Right lung (tissue), 2 donors: ENCODE measurements at regions not wholly inside any gene's neighbourhood (a gene's known extent, or its start where the extent isn't known, plus 50 kb on each side); places are given as distances from the start of the nearest gene placed in this dataset.

ENCODE experiments used
- DNase-seq, 2 donors: peaks; one replicate each; pipeline ENCODE4 v3.0.0-alpha.2; 2013

- DNase-seq: no peak
Observed at GRCh38 chr21:16911166-16911607, 601.7 kb upstream of the CXADR start.

DNA sequence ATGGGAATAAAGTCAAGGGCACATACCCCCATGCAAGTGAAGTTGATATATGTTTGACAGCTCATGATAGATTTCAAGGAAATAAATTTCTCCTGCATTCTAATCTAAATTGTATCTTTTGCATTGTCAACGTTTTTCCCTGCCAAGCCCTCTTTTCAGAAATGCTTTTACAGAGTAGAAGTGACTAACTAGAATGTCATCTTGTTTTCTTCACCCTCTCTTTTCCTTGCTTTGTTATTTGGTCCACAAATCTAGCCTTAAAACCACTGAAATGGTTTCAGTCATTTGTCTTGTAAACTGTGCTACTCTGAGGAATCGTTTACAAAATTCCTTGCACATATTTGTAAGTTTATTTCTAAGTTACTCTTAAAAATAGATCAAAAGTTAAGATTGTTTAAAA is 600.8 kb upstream of the CXADR start:
- no peak for DNase-seq

GRCh38 chr21:16913010-16913409 is 599.8 kb upstream of the CXADR start:
- DNase-seq: no peak

- no peak for DNase-seq
Observed at GRCh38 chr21:16928439-16928838, 584.4 kb upstream of the CXADR start.

DNA sequence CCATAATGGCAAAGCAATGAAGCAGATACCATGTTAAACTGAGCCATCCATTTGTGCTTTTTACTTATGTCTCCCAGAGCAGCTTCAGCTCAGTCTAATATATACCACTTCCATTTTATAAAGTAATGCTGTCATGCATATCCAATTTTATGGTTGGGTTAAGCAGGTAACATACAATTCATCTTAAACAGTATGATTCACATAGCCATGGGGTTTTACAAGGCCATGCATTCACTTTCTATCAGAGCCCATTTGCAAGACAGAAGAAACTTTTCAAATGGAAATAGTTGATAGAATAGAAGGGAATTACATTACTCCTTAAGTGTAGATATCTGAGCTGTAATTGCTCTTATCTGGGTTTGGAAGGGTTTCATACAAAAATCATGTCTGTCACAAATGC is 580.5 kb upstream of the CXADR start:
- DNase-seq: no peak

DNA sequence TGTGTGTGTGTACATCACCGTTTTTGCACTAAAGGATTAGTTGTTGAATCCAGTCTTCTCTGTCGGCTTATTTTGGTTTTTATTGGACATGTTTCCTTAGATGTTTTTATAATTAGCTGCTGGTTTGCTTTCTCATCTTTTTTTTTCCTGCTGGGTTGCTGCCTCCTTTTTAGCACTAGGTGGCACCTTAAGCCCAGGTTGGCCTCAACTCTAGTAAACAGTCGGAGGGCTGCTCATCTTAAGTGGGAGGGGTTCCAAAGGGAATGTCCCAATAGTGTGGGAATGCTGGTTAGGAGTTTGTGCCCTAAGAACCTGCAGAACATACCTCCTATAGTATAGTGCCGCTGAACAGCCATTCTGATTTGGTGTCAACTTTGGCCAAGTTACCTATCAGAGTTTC is 570.1 kb upstream of the CXADR start:
- no peak for DNase-seq

GRCh38 chr21:16943231-16943630 is 569.6 kb upstream of the CXADR start:
- no peak for DNase-seq

DNA sequence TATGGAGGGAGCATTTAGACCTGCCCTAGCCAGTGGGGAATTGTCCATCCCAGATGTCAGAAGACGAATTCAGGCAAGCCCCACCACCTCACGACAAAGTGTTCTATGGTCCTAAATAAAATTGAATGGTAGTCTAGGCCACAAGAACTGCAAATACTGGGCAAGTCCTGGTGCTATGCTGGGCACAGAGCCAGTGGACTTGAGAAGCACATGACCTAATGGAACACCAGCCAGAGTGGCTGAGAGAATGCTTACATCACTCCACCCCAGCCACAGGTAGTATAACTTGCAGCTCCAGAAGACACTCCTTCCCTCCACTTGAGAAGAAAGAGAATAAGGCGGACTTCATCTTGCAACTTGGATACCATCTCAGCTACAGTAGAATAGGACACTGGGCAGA is 567.3 kb upstream of the CXADR start:
- DNase-seq: no peak

DNA sequence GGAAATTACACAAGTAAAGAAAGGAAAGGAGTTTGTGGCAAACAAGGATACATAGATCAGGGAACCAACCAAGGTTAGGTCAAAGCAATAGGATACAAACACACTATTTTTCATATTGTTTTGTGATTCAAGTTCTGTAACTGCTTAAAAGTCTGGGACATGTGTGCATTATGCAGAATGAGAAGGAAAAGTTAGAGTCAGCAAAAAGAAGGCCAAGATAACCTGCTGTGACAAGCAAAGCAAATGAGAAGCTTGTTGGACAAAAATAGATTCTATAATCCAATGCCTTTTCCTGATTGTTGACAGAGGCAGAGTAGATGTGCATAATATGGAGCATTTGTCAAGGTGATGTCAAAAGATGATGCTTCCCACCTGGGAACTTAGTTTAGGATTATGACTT is 556.0 kb upstream of the CXADR start:
- no peak for DNase-seq

DNA sequence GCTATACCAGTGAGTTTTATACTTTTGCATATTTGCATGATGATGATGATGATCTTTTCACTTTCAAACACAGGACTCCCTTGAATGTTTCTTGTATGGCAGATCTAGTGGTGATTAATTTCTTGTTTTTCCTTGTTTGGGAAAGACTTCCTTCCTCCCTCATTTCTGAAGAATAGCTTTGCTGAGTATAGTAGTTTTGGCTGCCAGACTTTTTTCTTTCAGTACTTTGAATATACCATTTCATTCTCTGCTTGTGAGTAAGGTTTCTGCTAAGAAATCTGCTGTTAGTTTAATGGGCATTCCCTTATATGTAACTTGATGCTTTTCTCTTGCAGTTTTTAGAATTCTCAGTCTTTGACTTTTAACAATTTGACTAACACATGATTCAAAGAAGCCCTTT is 547.4 kb upstream of the CXADR start:
- DNase-seq: no peak

- no peak for DNase-seq
Observed at GRCh38 chr21:16968436-16968835, 544.4 kb upstream of the CXADR start.

GRCh38 chr21:16969636-16970035 is 543.2 kb upstream of the CXADR start:
- no peak for DNase-seq

DNA sequence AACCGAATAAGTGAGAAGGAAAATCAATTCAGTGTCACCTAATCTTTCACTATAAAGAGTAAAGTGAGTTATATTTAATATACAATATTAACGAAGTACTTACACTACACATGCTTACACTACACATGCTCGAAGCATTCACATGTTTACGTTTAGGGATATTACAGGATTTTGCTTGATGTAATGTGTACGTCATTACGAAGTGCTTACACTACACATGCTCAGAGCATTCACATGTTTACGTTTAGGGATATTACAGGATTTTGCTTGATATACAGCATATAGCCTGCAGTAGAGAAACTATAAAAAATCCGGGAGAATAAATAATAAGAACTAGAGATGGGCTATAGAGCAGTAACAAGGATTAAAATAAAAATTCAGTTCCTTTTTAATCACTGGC is 538.8 kb upstream of the CXADR start:
- DNase-seq: no peak

- peak; percentile 6 to 11 for DNase-seq
Observed at GRCh38 chr21:16976193-16976592, 536.6 kb upstream of the CXADR start.

- DNase-seq: no peak
Observed at GRCh38 chr21:16978309-16978895, 534.4 kb upstream of the CXADR start.

- DNase-seq: no peak
Observed at GRCh38 chr21:16979574-16979973, 533.3 kb upstream of the CXADR start.

DNA sequence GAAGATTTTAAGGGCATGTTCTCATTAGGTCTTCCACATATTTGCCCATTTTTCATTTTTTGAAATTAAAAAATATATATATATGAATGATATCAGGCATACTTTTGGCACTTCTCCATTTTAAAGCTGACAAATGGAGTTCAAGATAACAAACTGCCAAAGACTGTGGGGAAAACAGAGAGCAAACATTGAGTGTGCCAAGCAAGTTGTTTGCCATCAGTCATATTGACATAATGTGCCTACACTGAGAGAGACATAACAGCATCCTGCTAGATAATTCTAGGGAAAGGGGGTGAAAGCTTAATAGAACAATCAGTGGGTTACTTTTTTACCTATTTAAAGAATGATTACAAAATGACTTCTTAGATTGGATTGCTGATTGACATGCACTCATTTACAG is 529.4 kb upstream of the CXADR start:
- no peak for DNase-seq

- DNase-seq: no peak
Observed at GRCh38 chr21:16992448-16992847, 520.4 kb upstream of the CXADR start.

- DNase-seq: peak in 1 of 2 donors; percentile 12
Observed at GRCh38 chr21:16993416-16994038, 519.3 kb upstream of the CXADR start.

- no peak for DNase-seq
Observed at GRCh38 chr21:17002594-17003257, 510.1 kb upstream of the CXADR start.

- DNase-seq: no peak
Observed at GRCh38 chr21:17003258-17003615, 509.6 kb upstream of the CXADR start.

DNA sequence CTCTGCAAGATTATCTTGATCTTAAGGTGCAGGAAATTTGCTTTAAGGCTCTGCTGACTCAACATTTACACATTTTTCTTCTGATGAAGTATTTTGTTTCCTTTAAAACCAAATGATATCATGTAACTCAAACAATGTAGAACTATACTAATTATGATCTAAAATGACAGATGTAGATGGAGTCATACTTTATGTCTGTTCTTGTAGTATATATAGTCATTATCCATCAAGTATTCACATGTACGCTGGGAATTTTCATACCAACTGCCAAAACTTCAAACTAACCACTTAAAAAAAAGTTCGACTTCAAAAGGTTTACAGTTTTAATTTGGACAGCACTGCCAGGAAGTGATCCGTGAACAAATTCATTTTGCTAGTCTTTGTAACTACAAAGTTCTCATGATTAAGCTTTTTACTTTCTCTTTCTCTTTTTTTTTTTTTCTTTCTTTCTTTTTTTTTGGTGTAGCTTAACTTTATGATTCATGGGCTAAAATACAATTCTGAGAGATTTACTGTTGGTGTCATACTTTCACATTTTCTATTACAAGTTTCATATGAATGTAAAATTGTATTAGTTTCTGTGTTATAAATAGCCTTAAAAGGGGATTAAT is 509.0 kb upstream of the CXADR start:
- no peak for DNase-seq

DNA sequence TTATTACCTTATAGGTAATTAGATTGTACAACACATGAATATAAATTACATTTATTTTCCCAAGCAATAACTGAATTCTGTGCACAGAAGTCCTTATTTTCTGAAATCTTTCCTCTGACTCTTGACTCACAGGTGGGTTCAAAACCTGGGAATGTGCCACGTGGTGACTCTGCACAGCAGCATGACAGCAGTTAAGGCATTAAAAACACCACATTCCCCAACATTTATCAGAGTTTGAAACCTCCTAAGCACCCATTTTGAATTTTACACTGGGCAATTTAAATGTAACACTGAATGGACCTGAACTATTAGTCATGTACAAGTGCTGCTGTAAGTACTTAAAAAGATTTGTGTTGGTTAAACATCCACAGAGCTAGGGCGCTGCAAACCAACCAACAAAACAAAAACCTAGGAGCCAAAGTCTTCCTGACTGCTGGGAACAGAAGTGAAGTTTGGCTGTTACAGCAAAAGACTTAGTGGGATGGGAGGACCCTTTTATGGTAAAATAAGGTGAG is 480.6 kb upstream of the CXADR start:
- DNase-seq: no peak
